ENCODE measurements at regions not wholly inside any gene's neighbourhood (a gene's known extent, or its start where the extent isn't known, plus 50 kb on each side); places are given as distances from the start of the nearest gene placed in this dataset.
"Not testable (repeated sequence)": the region's sequence is repeated elsewhere in the genome, so short reads cannot be mapped to it uniquely, and the experiment has no call there.

- Mint-ChIP-seq H3K36me3 (ENCODE audit: low read depth) (no peaks in the 10 kb centered on the region), H3K9me3 (peaks cover 3% of the 10 kb centered on the region), H3K4me3 (no peak overlapping the region), H3K27ac (no peak overlapping the region), H3K27me3 (ENCODE audit: low read depth) (no peaks in the 10 kb centered on the region), H3K4me1 (ENCODE audit: low read depth) (no peaks in the 10 kb centered on the region)
These were observed 343.5 kb upstream of the UBE2E2 start for GRCh38 chr3:22859618-22860017.

GRCh38 chr3:22861426-22861825, 341.7 kb upstream of the UBE2E2 start:
- no peak overlapping the region for H3K4me3 Mint-ChIP-seq
- no peaks in the 10 kb centered on the region for H3K27me3 Mint-ChIP-seq (ENCODE audit: low read depth)
- H3K27ac Mint-ChIP-seq: no peak overlapping the region

GRCh38 chr3:22862111-22862510, 341.0 kb upstream of the UBE2E2 start:
- no peak overlapping the region for H3K4me3 Mint-ChIP-seq
- no peak overlapping the region for H3K27ac Mint-ChIP-seq
- H3K36me3 Mint-ChIP-seq (ENCODE audit: low read depth): no peaks in the 10 kb centered on the region
- H3K4me1 Mint-ChIP-seq (ENCODE audit: low read depth): no peaks in the 10 kb centered on the region
- H3K27me3 Mint-ChIP-seq (ENCODE audit: low read depth): no peaks in the 10 kb centered on the region
- H3K9me3 Mint-ChIP-seq: no peaks in the 10 kb centered on the region

More at GRCh38 chr3:22861426-22861825, 341.7 kb upstream of the UBE2E2 start:
- Mint-ChIP-seq H3K4me1 (ENCODE audit: low read depth) (no peaks in the 10 kb centered on the region), H3K36me3 (ENCODE audit: low read depth) (no peaks in the 10 kb centered on the region), H3K9me3 (peaks cover 3% of the 10 kb centered on the region)

- not testable (repeated sequence) for H3K4me3 Mint-ChIP-seq; H3K27ac Mint-ChIP-seq; H3K9me3 Mint-ChIP-seq; H3K27me3 Mint-ChIP-seq (ENCODE audit: low read depth); H3K36me3 Mint-ChIP-seq (ENCODE audit: low read depth); H3K4me1 Mint-ChIP-seq (ENCODE audit: low read depth)
These were observed 320.3 kb upstream of the UBE2E2 start for GRCh38 chr3:22882834-22883233.

- no peaks in the 10 kb centered on the region for H3K4me1 Mint-ChIP-seq (ENCODE audit: low read depth)
- H3K27ac Mint-ChIP-seq: no peak overlapping the region
- H3K9me3 Mint-ChIP-seq: no peaks in the 10 kb centered on the region
- no peak overlapping the region for H3K4me3 Mint-ChIP-seq
- H3K36me3 Mint-ChIP-seq (ENCODE audit: low read depth): no peaks in the 10 kb centered on the region
- H3K27me3 Mint-ChIP-seq (ENCODE audit: low read depth): no peaks in the 10 kb centered on the region
These were observed 318.1 kb upstream of the UBE2E2 start for GRCh38 chr3:22885039-22885438.

- Mint-ChIP-seq H3K9me3 (no peaks in the 10 kb centered on the region), H3K4me1 (ENCODE audit: low read depth) (no peaks in the 10 kb centered on the region), H3K27me3 (ENCODE audit: low read depth) (no peaks in the 10 kb centered on the region), H3K36me3 (ENCODE audit: low read depth) (no peaks in the 10 kb centered on the region), H3K27ac (no peak overlapping the region), H3K4me3 (no peak overlapping the region)
These were observed 317.4 kb upstream of the UBE2E2 start for GRCh38 chr3:22885574-22886341.

- no peaks in the 10 kb centered on the region for H3K27me3 Mint-ChIP-seq (ENCODE audit: low read depth)
- no peaks in the 10 kb centered on the region for H3K9me3 Mint-ChIP-seq
- no peaks in the 10 kb centered on the region for H3K4me1 Mint-ChIP-seq (ENCODE audit: low read depth)
- no peak overlapping the region for H3K27ac Mint-ChIP-seq
- no peak overlapping the region for H3K4me3 Mint-ChIP-seq
- no peaks in the 10 kb centered on the region for H3K36me3 Mint-ChIP-seq (ENCODE audit: low read depth)
These were observed 316.6 kb upstream of the UBE2E2 start for GRCh38 chr3:22886439-22887068.

GRCh38 chr3:22887664-22888291, 315.3 kb upstream of the UBE2E2 start:
- H3K27ac Mint-ChIP-seq: no peak overlapping the region
- H3K36me3 Mint-ChIP-seq (ENCODE audit: low read depth): no peaks in the 10 kb centered on the region
- H3K27me3 Mint-ChIP-seq (ENCODE audit: low read depth): no peaks in the 10 kb centered on the region
- H3K4me1 Mint-ChIP-seq (ENCODE audit: low read depth): no peaks in the 10 kb centered on the region
- H3K4me3 Mint-ChIP-seq: no peak overlapping the region
- H3K9me3 Mint-ChIP-seq: no peaks in the 10 kb centered on the region

- Mint-ChIP-seq H3K27me3 (ENCODE audit: low read depth) (no peaks in the 10 kb centered on the region), H3K4me1 (ENCODE audit: low read depth) (no peaks in the 10 kb centered on the region)
These were observed 310.0 kb upstream of the UBE2E2 start for GRCh38 chr3:22893101-22893500.

GRCh38 chr3:22893644-22894325, 309.3 kb upstream of the UBE2E2 start:
- Mint-ChIP-seq H3K36me3 (ENCODE audit: low read depth) (no peaks in the 10 kb centered on the region), H3K27me3 (ENCODE audit: low read depth) (no peaks in the 10 kb centered on the region), H3K4me3 (no peak overlapping the region), H3K4me1 (ENCODE audit: low read depth) (no peaks in the 10 kb centered on the region), H3K27ac (no peak overlapping the region), H3K9me3 (no peaks in the 10 kb centered on the region)

More at GRCh38 chr3:22893101-22893500, 310.0 kb upstream of the UBE2E2 start:
- Mint-ChIP-seq H3K4me3 (no peak overlapping the region), H3K9me3 (no peaks in the 10 kb centered on the region), H3K36me3 (ENCODE audit: low read depth) (no peaks in the 10 kb centered on the region), H3K27ac (no peak overlapping the region)

GRCh38 chr3:22894865-22895264, 308.3 kb upstream of the UBE2E2 start:
- Mint-ChIP-seq H3K27ac (no peak overlapping the region), H3K27me3 (ENCODE audit: low read depth) (no peaks in the 10 kb centered on the region)

GRCh38 chr3:22895671-22896070, 307.5 kb upstream of the UBE2E2 start:
- no peak overlapping the region for H3K4me3 Mint-ChIP-seq
- H3K27ac Mint-ChIP-seq: no peak overlapping the region
- no peaks in the 10 kb centered on the region for H3K27me3 Mint-ChIP-seq (ENCODE audit: low read depth)
- H3K9me3 Mint-ChIP-seq: no peaks in the 10 kb centered on the region
- H3K36me3 Mint-ChIP-seq (ENCODE audit: low read depth): no peaks in the 10 kb centered on the region
- H3K4me1 Mint-ChIP-seq (ENCODE audit: low read depth): no peaks in the 10 kb centered on the region

More at GRCh38 chr3:22894865-22895264, 308.3 kb upstream of the UBE2E2 start:
- Mint-ChIP-seq H3K9me3 (no peaks in the 10 kb centered on the region), H3K36me3 (ENCODE audit: low read depth) (no peaks in the 10 kb centered on the region), H3K4me3 (no peak overlapping the region), H3K4me1 (ENCODE audit: low read depth) (no peaks in the 10 kb centered on the region)

GRCh38 chr3:22898558-22898957, 304.6 kb upstream of the UBE2E2 start:
- Mint-ChIP-seq H3K27ac (no peak overlapping the region), H3K27me3 (ENCODE audit: low read depth) (no peaks in the 10 kb centered on the region), H3K9me3 (no peaks in the 10 kb centered on the region), H3K4me3 (no peak overlapping the region), H3K4me1 (ENCODE audit: low read depth) (no peaks in the 10 kb centered on the region), H3K36me3 (ENCODE audit: low read depth) (no peaks in the 10 kb centered on the region)

- H3K4me1 Mint-ChIP-seq (ENCODE audit: low read depth): no peaks in the 10 kb centered on the region
- no peak overlapping the region for H3K27ac Mint-ChIP-seq
- H3K9me3 Mint-ChIP-seq: no peaks in the 10 kb centered on the region
- no peaks in the 10 kb centered on the region for H3K27me3 Mint-ChIP-seq (ENCODE audit: low read depth)
- H3K4me3 Mint-ChIP-seq: no peak overlapping the region
- H3K36me3 Mint-ChIP-seq (ENCODE audit: low read depth): no peaks in the 10 kb centered on the region
These were observed 303.7 kb upstream of the UBE2E2 start for GRCh38 chr3:22899441-22899840.

All from T-helper 1 cell treated with Interleukin-12 subunit alpha and Interleukin-12 subunit beta and Interleukin-4 antibody, amounts not matched to agents 30 μg/mL and 1 μg/mL, for 36 hours (primary cell).